K562 (cell line): ENCODE measurements at regions not wholly inside any gene's neighbourhood (a gene's known extent, or its start where the extent isn't known, plus 50 kb on each side); places are given as distances from the start of the nearest gene placed in this dataset.

Experiments
- ATAC-seq: fragments of 200-7000 bp; cut with Tn5 transposase; 3 replicates; pipeline ENCODE4 v1.9.1; 2020; ENCODE audit warnings: moderate library complexity
- BruUV-seq: library from RNA; stranded (reverse); fragments of 400-500 nt; replicated peaks from 2 replicates; lab custom pipeline; 2021; lab: Mats Ljungman, UMichigan
- CTCF ChIA-PET: fragments of 300-600 bp; formaldehyde crosslinking; extraction: SDS; loops from one replicate; lab custom pipeline; 2021; ENCODE audit warnings: low intra/inter-chr PET ratio; lab: Yijun Ruan, JAX
- POLR2A ChIA-PET: fragments of 300-600, 350-650 bp; sonication (Branson Sonifier 250); formaldehyde crosslinking; extraction: SDS; loops from one replicate; lab custom pipeline; 2021; ENCODE audit warnings: antibody characterized with exemption, inconsistent platforms; lab: Yijun Ruan, JAX
- DNase-seq, 4 experiments: peaks; one replicate each; pipeline versions ENCODE4 v3.0.0 to v3.0.0-alpha.2; 2011 to 2018; ENCODE audit warnings: low spot score in 3 of 4, mixed read lengths in 3 of 4; ENCODE audit errors: extremely low read depth in 1 of 4
- FAIRE-seq: peaks from 2 replicates; lab custom pipeline; 2011; peaks lifted over from hg19 to GRCh38; lab: Jason Lieb, UNC
- H2AFZ ChIP-seq: 2 replicates; pipeline ENCODE4 v1.6.0; 2011; ENCODE audit warnings: low read depth, low read length, control low read depth, inconsistent platforms
- H3K27ac ChIP-seq: fragments of 200-600 bp; 3 replicates; pipeline ENCODE4 v1.8.0; 2011; ENCODE audit warnings: low read depth, mild to moderate bottlenecking, control low read depth, inconsistent platforms, low read length, moderate library complexity, mixed read lengths; ENCODE audit errors: extremely low read depth
- H3K27me3 ChIP-seq, 2 experiments: fragments of 300-600 bp in 1 of 2; 2 replicates in 1 of 2; 3 replicates in 1 of 2; pipeline versions ENCODE4 v1.6.0 to v1.8.0; 2011; ENCODE audit warnings: inconsistent platforms in 2 of 2, low read length in 2 of 2, mild to moderate bottlenecking in 1 of 2, mixed read lengths in 1 of 2, moderate library complexity in 1 of 2; ENCODE audit not compliant: control insufficient read depth in 2 of 2, insufficient read depth in 2 of 2
- H3K36me3 ChIP-seq: fragments of 300-600 bp; 3 replicates; pipeline ENCODE4 v1.8.0; 2011; ENCODE audit warnings: mild to moderate bottlenecking, low read length, inconsistent platforms; ENCODE audit not compliant: control insufficient read depth, insufficient read depth
- H3K4me1 ChIP-seq, 2 experiments: fragments of 200-600 bp in 1 of 2; replicated peaks in 1 of 2; 2 replicates in 1 of 2; 3 replicates in 1 of 2; pipeline versions ENCODE4 v1.5.1 to v1.8.0; 2011; ENCODE audit warnings: inconsistent platforms in 2 of 2, low read length in 2 of 2, mild to moderate bottlenecking in 1 of 2, mixed read lengths in 1 of 2, moderate library complexity in 1 of 2; ENCODE audit not compliant: control insufficient read depth in 2 of 2, insufficient read depth in 2 of 2
- H3K4me2 ChIP-seq: 2 replicates; pipeline ENCODE4 v1.6.1; 2011; ENCODE audit warnings: low read length, control low read depth, inconsistent platforms, mixed read lengths; ENCODE audit not compliant: insufficient read depth
- H3K4me3 ChIP-seq: fragments of 200-600 bp; sonication (generic), shearing (Covaris generic); 2 replicates; pipeline ENCODE4 v1.5.1; 2016; ENCODE audit warnings: control low read depth, inconsistent platforms
- H3K79me2 ChIP-seq: fragments of 200-600 bp; 3 replicates; pipeline ENCODE4 v1.8.0; 2011; ENCODE audit warnings: low read length, inconsistent platforms; ENCODE audit not compliant: control insufficient read depth, insufficient read depth
- H3K9ac ChIP-seq, 2 experiments: 2 replicates each; pipeline versions ENCODE4 v1.6.0 to v1.6.1; 2011; ENCODE audit warnings: low read depth in 2 of 2, low read length in 2 of 2, control low read depth in 1 of 2, inconsistent platforms in 1 of 2, mild to moderate bottlenecking in 1 of 2, mixed read lengths in 1 of 2; ENCODE audit not compliant: insufficient read depth in 1 of 2
- H3K9me1 ChIP-seq: one replicate; pipeline ENCODE4 v1.6.0; 2011; ENCODE audit warnings: inconsistent platforms, mild to moderate bottlenecking, low read length, moderate library complexity; ENCODE audit not compliant: control insufficient read depth, insufficient read depth
- H3K9me3 ChIP-seq: replicated peaks from 2 replicates; pipeline ENCODE4 v1.5.1; 2011; ENCODE audit warnings: low read depth, low read length, inconsistent platforms; ENCODE audit not compliant: control insufficient read depth, insufficient read depth
- H4K20me1 ChIP-seq: replicated peaks from 2 replicates; pipeline ENCODE4 v1.6.1; 2011; ENCODE audit warnings: low read length, inconsistent platforms, mixed read lengths; ENCODE audit not compliant: control insufficient read depth, insufficient read depth
- BCOR ChIP-seq: fragments of 450-650 bp; IDR thresholded peaks from 2 replicates; pipeline ENCODE4 v1.6.1; 2016
- DIDO1 ChIP-seq: fragments of 450-650 bp; IDR thresholded peaks from 2 replicates; pipeline ENCODE4 v1.6.1; 2016; ENCODE audit warnings: low read depth, missing biosample characterization, missing genetic modification characterization
- ELK1 ChIP-seq: sonication (generic); formaldehyde crosslinking; IDR thresholded peaks from 2 replicates; pipeline ENCODE4 v1.8.1; 2022; ENCODE audit warnings: missing genetic modification reagents
- HBP1 ChIP-seq: fragments of 450-650 bp; formaldehyde crosslinking; IDR thresholded peaks from 2 replicates; pipeline ENCODE4 v1.4.0; 2022; ENCODE audit warnings: missing genetic modification characterization
- MAFF ChIP-seq: IDR thresholded peaks from 2 replicates; pipeline ENCODE4 v1.6.1; 2012; ENCODE audit warnings: low read length, improper control_type of control experiment
- MAFK ChIP-seq: IDR thresholded peaks from 2 replicates; pipeline ENCODE4 v1.6.1; 2011; ENCODE audit warnings: low read length, improper control_type of control experiment
- PPARD ChIP-seq: fragments of 250-450 bp; sonication (Bioruptor Pico); IDR thresholded peaks from 2 replicates; pipeline ENCODE4 v1.8.0; 2022; ENCODE audit warnings: inconsistent platforms, mild to moderate bottlenecking, moderate library complexity
- RAD51 ChIP-seq: fragments of 450-650 bp; IDR thresholded peaks from 2 replicates; pipeline ENCODE4 v1.7.1; 2016; ENCODE audit warnings: low read depth, mild to moderate bottlenecking, borderline replicate concordance
- USF2 ChIP-seq: sonication (generic); formaldehyde crosslinking; IDR thresholded peaks from 2 replicates; pipeline ENCODE4 v1.5.0; 2020; ENCODE audit warnings: missing genetic modification reagents
- ZBED1 ChIP-seq: IDR thresholded peaks from 2 replicates; pipeline ENCODE4 v1.6.1; 2014
- WGBS: fragments of 100-300 bp; shearing (Covaris generic); methylation state at CpG from one replicate; pipeline ENCODE4 v1.1.6; 2016; ENCODE audit warnings: low coverage, mixed read lengths; ENCODE audit not compliant: insufficient coverage; ENCODE audit errors: missing lambda C conversion rate; 5-methylcytosine and 5-hydroxymethylcytosine counted together
- in situ Hi-C: fragments of 300-500 bp; cut with MboI; formaldehyde crosslinking; loops from 4 replicates; pipeline ENCODE4 v1.15.0; 2018; ENCODE audit warnings: inconsistent platforms, mixed read lengths
- intact Hi-C: fragments of 100-400 bp; cut with micrococcal nuclease; formaldehyde crosslinking; loops from 2 replicates; pipeline ENCODE4 v1.14.2; 2022

- no peaks in the 10 kb centered on the region for H3K79me2 ChIP-seq
- H2AFZ ChIP-seq, result no peak overlapping the region
- no peak overlapping the region for H3K27ac ChIP-seq
- H3K4me3 ChIP-seq, result no peak overlapping the region
- no peak overlapping the region for H3K9ac ChIP-seq
- intact Hi-C loops (no loop called here), in situ Hi-C loops (no loop called here)
- ATAC-seq, result no peak
- H4K20me1 ChIP-seq, result no peaks in the 10 kb centered on the region
- DNase-seq, result no peak
- POLR2A ChIA-PET, result no interaction called here
- peaks cover 20 to 49% of the 10 kb centered on the region in 2 experiments; a peak in 4 of 5 replicates for H3K27me3 ChIP-seq
- H3K9me1 ChIP-seq, result no peaks in the 10 kb centered on the region
- no peaks in the 10 kb centered on the region for H3K9me3 ChIP-seq
- FAIRE-seq, result no peak
- TF ChIP-seq USF2 (CRISPR knock-in tag), result no peak
- no peak for TF ChIP-seq MAFF
- TF ChIP-seq, all 486 proteins: peak for 0
- CTCF ChIA-PET, result no interaction called here
- no TSS peak for BruUV-seq
- Histone ChIP-seq H3K4me1 (peaks cover 0 to 3% of the 10 kb centered on the region in 2 experiments; a peak in 1 of 5 replicates), H3K36me3 (no peaks in the 10 kb centered on the region), H3K4me2 (no peak overlapping the region)
- 4% methylated on average over 20 of the region's 22 CpGs for WGBS
Observed at GRCh38 chr1:143652187-143652586, 319.6 kb downstream of the FAM72C start.

GRCh38 chr1:143651350-143651992, 320.3 kb downstream of the FAM72C start:
- ChIA-PET CTCF (no interaction called here), POLR2A (no interaction called here)
- BruUV-seq, result no TSS peak
- no peak overlapping the region for H3K4me2 ChIP-seq
- in situ Hi-C loops, result no loop called here
- no peaks in the 10 kb centered on the region for H3K9me1 ChIP-seq
- ATAC-seq (no peak), DNase-seq (no peak), FAIRE-seq (no peak)
- no peaks in the 10 kb centered on the region for H3K36me3 ChIP-seq
- no peaks in the 10 kb centered on the region for H3K9me3 ChIP-seq
- no peaks in the 10 kb centered on the region for H3K79me2 ChIP-seq
- H2AFZ ChIP-seq, result no peak overlapping the region
- no peak overlapping the region for H3K27ac ChIP-seq
- intact Hi-C loops, result no loop called here
- peaks cover 20 to 49% of the 10 kb centered on the region in 2 experiments; a peak in 4 of 5 replicates for H3K27me3 ChIP-seq
- H3K4me3 ChIP-seq, result no peak overlapping the region
- H4K20me1 ChIP-seq, result no peaks in the 10 kb centered on the region
- 0% methylated on average over 19 of the region's 31 CpGs for WGBS
- no peak overlapping the region for H3K9ac ChIP-seq
- H3K4me1 ChIP-seq, result peaks cover 0 to 3% of the 10 kb centered on the region in 2 experiments; a peak in 1 of 5 replicates
- TF ChIP-seq MAFK (no peak), ELK1 (no peak), RAD51 (no peak), DIDO1 (no peak), ZBED1 (no peak), PPARD (CRISPR knock-in tag) (no peak), HBP1 (CRISPR knock-in tag) (no peak), BCOR (no peak)
